ENCODE measurements at regions not wholly inside any gene's neighbourhood (a gene's known extent, or its start where the extent isn't known, plus 50 kb on each side); places are given as distances from the start of the nearest gene placed in this dataset.
A peak's percentile ranks its signal among the peaks of the same experiment; 100 is the strongest.

GRCh38 chr22:49107961-49108530, 719.6 kb downstream of the BRD1 start:
- DNase-seq (ENCODE audit: low spot score), result no peak

- DNase-seq (ENCODE audit: low spot score), result no peak
Measured at GRCh38 chr22:49107561-49107960, 720.1 kb downstream of the BRD1 start.

GRCh38 chr22:49106842-49107152, 720.9 kb downstream of the BRD1 start:
- DNase-seq (ENCODE audit: low spot score), result no peak

- DNase-seq (ENCODE audit: low spot score), result no peak
Measured at GRCh38 chr22:49106096-49106841, 721.4 kb downstream of the BRD1 start.

- no peak for DNase-seq (ENCODE audit: low spot score)
Measured at GRCh38 chr22:49104434-49104833, 723.2 kb downstream of the BRD1 start.

- no peak for DNase-seq (ENCODE audit: low spot score)
Measured at GRCh38 chr22:49103314-49104059, 724.2 kb downstream of the BRD1 start.

GRCh38 chr22:49102367-49102766, 725.3 kb downstream of the BRD1 start:
- no peak for DNase-seq (ENCODE audit: low spot score)

- DNase-seq (ENCODE audit: low spot score), result no peak
Measured at GRCh38 chr22:49101873-49102272, 725.8 kb downstream of the BRD1 start.

GRCh38 chr22:49101225-49101624, 726.4 kb downstream of the BRD1 start:
- no peak for DNase-seq (ENCODE audit: low spot score)

GRCh38 chr22:49100773-49101172, 726.9 kb downstream of the BRD1 start:
- no peak for DNase-seq (ENCODE audit: low spot score)

GRCh38 chr22:49100316-49100715, 727.4 kb downstream of the BRD1 start:
- no peak for DNase-seq (ENCODE audit: low spot score)

GRCh38 chr22:49099496-49100124, 728.1 kb downstream of the BRD1 start:
- DNase-seq (ENCODE audit: low spot score), result peak; percentile 13

- DNase-seq (ENCODE audit: low spot score), result no peak
Measured at GRCh38 chr22:49099089-49099488, 728.6 kb downstream of the BRD1 start.

GRCh38 chr22:49097966-49098365, 729.7 kb downstream of the BRD1 start:
- no peak for DNase-seq (ENCODE audit: low spot score)

- no peak for DNase-seq (ENCODE audit: low spot score)
Measured at GRCh38 chr22:49097171-49097925, 730.3 kb downstream of the BRD1 start.

GRCh38 chr22:49096476-49096875, 731.2 kb downstream of the BRD1 start:
- no peak for DNase-seq (ENCODE audit: low spot score)

- DNase-seq (ENCODE audit: low spot score), result no peak
Measured at GRCh38 chr22:49095366-49095765, 732.3 kb downstream of the BRD1 start.

- no peak for DNase-seq (ENCODE audit: low spot score)
Measured at GRCh38 chr22:49094858-49095257, 732.8 kb downstream of the BRD1 start.

GRCh38 chr22:49094151-49094550, 733.5 kb downstream of the BRD1 start:
- no peak for DNase-seq (ENCODE audit: low spot score)

- DNase-seq (ENCODE audit: low spot score), result no peak
Measured at GRCh38 chr22:49093192-49093880, 734.3 kb downstream of the BRD1 start.

GRCh38 chr22:49092716-49093115, 735.0 kb downstream of the BRD1 start:
- no peak for DNase-seq (ENCODE audit: low spot score)
